ENCODE measurements at regions not wholly inside any gene's neighbourhood (a gene's known extent, or its start where the extent isn't known, plus 50 kb on each side); places are given as distances from the start of the nearest gene placed in this dataset.

DNA sequence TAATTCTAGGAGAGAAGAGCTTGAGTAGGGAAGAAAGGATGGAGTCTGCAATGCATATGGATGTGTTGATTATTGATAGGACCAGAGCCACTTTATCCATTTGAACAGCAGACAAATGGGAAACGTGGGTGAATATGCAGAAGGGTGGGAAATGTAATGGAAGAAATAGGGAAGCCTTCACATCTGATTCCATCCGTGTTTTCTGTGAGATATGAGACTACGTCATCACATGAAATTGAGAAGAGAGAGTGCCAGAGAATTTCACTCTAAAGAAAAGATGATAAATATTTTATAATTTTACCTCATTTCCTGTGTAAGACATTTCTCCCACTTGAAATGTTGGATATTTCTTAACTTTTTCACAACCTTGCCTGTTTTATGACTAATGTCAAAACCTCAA is 788.4 kb upstream of the FAM98A start:
- Histone ChIP-seq H3K4me2 (ENCODE audit: low read length) (no peak overlapping the region), H3K9me3 (ENCODE audit: insufficient read depth, low read length) (no peaks in the 10 kb centered on the region), H3K27me3 (ENCODE audit: low read depth, low read length) (no peaks in the 10 kb centered on the region), H3K4me3 (ENCODE audit: low read length) (no peak overlapping the region), H3K36me3 (replicated peaks; ENCODE audit: low read depth, low read length) (no peaks in the 10 kb centered on the region), H3K4me1 (ENCODE audit: low read length) (no peaks in the 10 kb centered on the region), H3K27ac (ENCODE audit: low read length) (no peak overlapping the region), H4K20me1 (ENCODE audit: insufficient read depth, low read length) (no peaks in the 10 kb centered on the region), H3K79me2 (ENCODE audit: low read length) (no peaks in the 10 kb centered on the region), H2AFZ (ENCODE audit: low read depth, low read length) (no peak overlapping the region), H3K9ac (ENCODE audit: low read length) (no peak overlapping the region)
- TF ChIP-seq EZH2phosphoT487 (IDR thresholded peaks at IDR 0.05; ENCODE audit: low read depth), result no peak

DNA sequence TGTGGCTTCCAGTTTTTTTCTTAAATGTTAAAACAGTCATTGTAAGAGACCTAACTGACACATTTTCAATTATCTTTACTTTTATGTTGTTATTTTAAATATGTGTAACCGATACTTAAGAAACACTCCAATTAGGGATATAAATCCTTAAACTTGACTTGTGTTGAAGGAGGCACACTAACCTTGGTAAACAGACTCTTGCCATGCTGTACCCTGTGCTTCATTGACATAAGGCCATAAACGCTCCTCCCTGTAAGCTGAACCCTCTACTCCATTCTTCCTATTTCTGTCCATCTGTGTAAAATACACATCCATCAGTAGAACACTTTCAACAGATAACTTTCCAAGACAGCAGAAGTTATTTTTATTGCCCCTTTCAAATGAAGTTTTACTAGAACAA is 780.5 kb upstream of the FAM98A start:
- H3K36me3 ChIP-seq (replicated peaks; ENCODE audit: low read depth, low read length), result no peaks in the 10 kb centered on the region
- no peak overlapping the region for H2AFZ ChIP-seq (ENCODE audit: low read depth, low read length)
- TF ChIP-seq EZH2phosphoT487 (IDR thresholded peaks at IDR 0.05; ENCODE audit: low read depth), result no peak
- no peak for TF ChIP-seq CTCF (IDR thresholded peaks at IDR 0.05; ENCODE audit: low read depth, low read length)
- H3K79me2 ChIP-seq (ENCODE audit: low read length), result no peaks in the 10 kb centered on the region
- H3K27ac ChIP-seq (ENCODE audit: low read length), result no peak overlapping the region
- H3K4me3 ChIP-seq (ENCODE audit: low read length), result no peak overlapping the region
- no peaks in the 10 kb centered on the region for H3K9me3 ChIP-seq (ENCODE audit: insufficient read depth, low read length)
- no peak overlapping the region for H3K9ac ChIP-seq (ENCODE audit: low read length)
- H4K20me1 ChIP-seq (ENCODE audit: insufficient read depth, low read length), result no peaks in the 10 kb centered on the region
- no peaks in the 10 kb centered on the region for H3K4me1 ChIP-seq (ENCODE audit: low read length)
- no peak overlapping the region for H3K4me2 ChIP-seq (ENCODE audit: low read length)
- H3K27me3 ChIP-seq (ENCODE audit: low read depth, low read length), result no peaks in the 10 kb centered on the region

- H2AFZ ChIP-seq (ENCODE audit: low read depth, low read length), result no peak overlapping the region
- no peak overlapping the region for H3K9ac ChIP-seq (ENCODE audit: low read length)
- no peak overlapping the region for H3K4me2 ChIP-seq (ENCODE audit: low read length)
- H3K36me3 ChIP-seq (replicated peaks; ENCODE audit: low read depth, low read length), result no peaks in the 10 kb centered on the region
- no peaks in the 10 kb centered on the region for H3K9me3 ChIP-seq (ENCODE audit: insufficient read depth, low read length)
- no peak overlapping the region for H3K27ac ChIP-seq (ENCODE audit: low read length)
- no peak for TF ChIP-seq EZH2phosphoT487 (IDR thresholded peaks at IDR 0.05; ENCODE audit: low read depth)
- no peak for TF ChIP-seq CTCF (IDR thresholded peaks at IDR 0.05; ENCODE audit: low read depth, low read length)
- no peak overlapping the region for H3K4me3 ChIP-seq (ENCODE audit: low read length)
- H3K4me1 ChIP-seq (ENCODE audit: low read length), result no peaks in the 10 kb centered on the region
- H3K79me2 ChIP-seq (ENCODE audit: low read length), result no peaks in the 10 kb centered on the region
- no peaks in the 10 kb centered on the region for H3K27me3 ChIP-seq (ENCODE audit: low read depth, low read length)
- H4K20me1 ChIP-seq (ENCODE audit: insufficient read depth, low read length), result no peaks in the 10 kb centered on the region
These were observed 774.6 kb upstream of the FAM98A start for GRCh38 chr2:34373586-34374233.

- no peaks in the 10 kb centered on the region for H3K4me1 ChIP-seq (ENCODE audit: low read length)
- H3K9me3 ChIP-seq (ENCODE audit: insufficient read depth, low read length), result no peaks in the 10 kb centered on the region
- H2AFZ ChIP-seq (ENCODE audit: low read depth, low read length), result no peak overlapping the region
- H3K4me3 ChIP-seq (ENCODE audit: low read length), result no peak overlapping the region
- H3K27me3 ChIP-seq (ENCODE audit: low read depth, low read length), result no peaks in the 10 kb centered on the region
- no peaks in the 10 kb centered on the region for H3K79me2 ChIP-seq (ENCODE audit: low read length)
- no peaks in the 10 kb centered on the region for H3K36me3 ChIP-seq (replicated peaks; ENCODE audit: low read depth, low read length)
- no peak overlapping the region for H3K9ac ChIP-seq (ENCODE audit: low read length)
- no peaks in the 10 kb centered on the region for H4K20me1 ChIP-seq (ENCODE audit: insufficient read depth, low read length)
- H3K4me2 ChIP-seq (ENCODE audit: low read length), result no peak overlapping the region
- TF ChIP-seq CTCF (IDR thresholded peaks at IDR 0.05; ENCODE audit: low read depth, low read length) (no peak), EZH2phosphoT487 (IDR thresholded peaks at IDR 0.05; ENCODE audit: low read depth) (no peak)
- no peak overlapping the region for H3K27ac ChIP-seq (ENCODE audit: low read length)
These were observed 773.9 kb upstream of the FAM98A start for GRCh38 chr2:34372967-34373366.

Measured in OCI-LY3 (cell line).